OCI-M2 (cell line): ENCODE measurements at regions not wholly inside any gene's neighbourhood (a gene's known extent, or its start where the extent isn't known, plus 50 kb on each side); places are given as distances from the start of the nearest gene placed in this dataset.

Experiments
- DNase-seq: peaks from one replicate; lab custom pipeline; 2025; ENCODE audit not compliant: unreplicated experiment; lab: John Stamatoyannopoulos, UW

DNA sequence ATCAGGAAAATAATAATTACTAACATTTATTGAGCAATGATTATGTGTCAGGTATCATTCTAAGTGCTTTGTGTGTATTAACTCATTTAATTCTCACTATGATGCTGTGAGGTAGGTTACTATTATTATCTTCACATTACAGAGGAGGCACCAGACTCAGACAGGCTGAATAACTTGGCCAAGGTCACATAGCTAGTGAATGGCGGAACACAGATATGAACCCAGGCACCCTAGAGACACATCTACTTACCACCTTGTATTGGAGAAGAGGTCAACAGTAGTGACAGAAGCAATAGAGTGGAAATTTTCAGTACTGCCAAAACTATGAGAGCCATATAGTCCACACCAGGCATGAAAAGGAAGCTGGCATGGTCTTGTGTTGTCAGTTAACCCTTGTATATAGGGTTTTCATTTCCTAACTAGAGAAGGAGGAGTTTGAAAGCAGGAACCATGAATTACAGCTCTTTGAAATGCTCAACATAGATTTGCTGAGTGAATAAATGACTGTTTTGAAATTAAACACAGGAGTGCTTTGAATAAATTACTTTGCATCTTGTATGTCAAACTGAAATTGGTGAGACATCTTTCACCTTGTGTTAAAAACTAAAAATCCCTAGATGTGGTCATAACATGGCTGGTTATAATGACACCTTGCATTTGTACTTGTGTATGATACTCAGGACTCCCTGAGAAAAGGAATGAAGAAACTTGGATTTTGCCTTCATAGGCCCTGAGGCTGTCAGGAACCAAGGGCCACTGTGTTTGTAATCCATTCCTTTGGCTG is 71.8 kb downstream of the RTL9 start:
- DNase-seq = no peak

DNA sequence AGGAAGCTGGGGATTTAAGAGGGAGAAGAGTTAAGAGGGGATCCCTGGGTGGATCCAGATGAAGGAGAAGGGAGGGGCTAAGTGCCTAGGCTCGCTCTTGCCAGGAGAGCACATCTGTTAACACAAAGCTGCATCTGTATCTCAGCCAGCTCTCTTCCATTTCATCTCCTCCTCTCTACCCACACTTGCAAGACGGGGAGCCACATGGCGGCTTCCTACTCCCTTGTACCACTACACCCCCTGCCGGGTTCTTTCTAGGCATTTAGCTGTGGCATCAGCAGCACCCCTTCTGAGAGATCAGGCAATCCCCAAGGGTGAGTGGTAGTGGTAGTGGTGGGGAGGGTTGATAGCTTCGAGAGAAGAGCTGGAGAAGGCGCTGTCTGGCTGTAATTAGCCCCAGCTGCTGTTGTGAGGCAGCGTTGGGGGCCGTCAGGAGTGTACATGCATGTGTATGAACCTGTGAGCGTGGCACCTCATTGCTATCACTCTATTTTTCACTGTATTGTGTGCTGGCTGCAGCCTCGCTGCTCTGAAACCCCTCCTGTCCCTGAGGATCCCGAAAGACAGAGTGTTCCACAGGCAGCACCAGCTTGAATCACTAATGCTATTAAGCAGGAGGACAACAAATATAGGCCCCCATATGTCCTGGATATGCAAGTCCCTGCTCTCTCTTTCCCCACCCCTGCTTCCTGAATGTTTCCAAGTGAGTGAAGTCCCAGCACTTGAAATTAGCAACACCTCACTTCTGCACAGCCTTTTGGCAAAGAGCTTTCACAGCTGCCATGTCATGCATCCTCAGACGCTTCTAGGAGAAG is 73.7 kb downstream of the RTL9 start:
- DNase-seq = no peak

DNA sequence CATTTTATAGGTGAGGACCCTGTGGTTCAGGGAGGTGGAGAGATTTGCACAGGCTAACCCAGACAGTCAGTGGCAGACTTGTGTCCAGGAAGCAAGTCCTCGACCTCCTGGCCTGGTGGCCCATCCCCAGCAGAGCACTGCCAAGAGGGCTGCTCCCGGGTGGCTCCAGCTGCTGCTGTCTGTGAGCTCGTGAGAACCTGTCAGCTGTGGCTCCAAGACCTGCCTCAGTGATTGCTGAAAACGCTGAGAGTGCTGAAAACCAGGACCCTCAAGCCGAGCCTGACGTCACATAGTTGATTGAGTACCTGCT is 74.2 kb downstream of the RTL9 start:
- no peak for DNase-seq

DNA sequence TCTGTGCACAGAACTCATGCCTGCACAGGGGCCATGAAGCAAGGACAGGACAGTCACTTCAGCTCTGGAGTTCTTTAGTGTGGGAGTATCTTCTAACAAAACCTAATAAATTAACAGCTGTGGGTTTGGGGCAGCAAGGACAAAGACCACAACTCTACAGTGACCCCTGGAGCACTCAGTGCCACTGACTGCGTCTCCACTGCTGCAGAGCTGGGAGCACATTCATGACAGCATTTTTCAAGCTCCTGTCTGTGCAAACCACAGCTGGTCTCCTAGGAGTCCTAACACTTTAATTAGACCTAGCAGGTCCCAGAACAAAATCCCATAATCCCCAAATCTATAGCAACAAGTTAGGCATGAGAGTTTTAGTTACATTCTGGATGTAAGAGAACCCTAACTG is 76.5 kb downstream of the RTL9 start:
- DNase-seq = no peak

DNA sequence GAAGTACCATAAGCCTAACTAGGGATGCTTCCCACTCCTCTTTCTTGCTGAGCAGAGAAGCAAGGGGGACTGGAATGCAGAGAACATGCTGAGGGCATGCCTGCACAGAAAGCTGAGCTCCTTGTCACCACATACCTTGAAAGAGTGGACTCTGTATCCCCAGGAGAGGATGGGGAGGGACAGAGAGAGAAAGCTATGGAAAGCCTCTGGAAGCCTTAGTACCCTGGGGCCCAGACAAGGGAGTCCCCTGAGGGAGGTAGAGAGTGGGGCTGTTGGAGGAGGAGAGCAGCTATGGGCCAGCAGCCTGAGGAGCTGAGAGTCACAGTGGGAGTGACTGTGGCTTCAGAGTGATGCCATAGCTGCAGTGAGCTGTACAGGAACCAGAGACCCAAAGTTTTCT is 77.9 kb downstream of the RTL9 start:
- DNase-seq = no peak

DNA sequence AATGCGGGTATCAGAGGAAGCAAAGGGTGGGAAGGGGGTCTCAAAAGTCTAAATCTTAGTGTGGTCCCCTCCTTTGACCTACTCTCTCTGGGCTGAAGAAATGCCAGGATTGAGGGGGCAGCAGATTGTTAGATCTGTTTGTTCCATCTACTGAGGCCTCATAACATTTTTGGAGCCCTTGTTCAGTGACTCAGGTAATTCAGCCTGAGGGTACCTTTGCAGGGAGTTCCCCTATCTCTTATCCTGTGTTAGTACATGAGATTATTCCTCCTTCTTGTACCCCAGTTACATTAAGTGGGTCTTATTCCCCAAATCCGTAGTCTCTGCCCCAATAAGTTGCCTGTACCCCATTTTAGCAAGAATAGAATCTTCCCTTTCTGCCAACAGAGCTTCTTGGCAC is 79.0 kb downstream of the RTL9 start:
- no peak for DNase-seq

DNA sequence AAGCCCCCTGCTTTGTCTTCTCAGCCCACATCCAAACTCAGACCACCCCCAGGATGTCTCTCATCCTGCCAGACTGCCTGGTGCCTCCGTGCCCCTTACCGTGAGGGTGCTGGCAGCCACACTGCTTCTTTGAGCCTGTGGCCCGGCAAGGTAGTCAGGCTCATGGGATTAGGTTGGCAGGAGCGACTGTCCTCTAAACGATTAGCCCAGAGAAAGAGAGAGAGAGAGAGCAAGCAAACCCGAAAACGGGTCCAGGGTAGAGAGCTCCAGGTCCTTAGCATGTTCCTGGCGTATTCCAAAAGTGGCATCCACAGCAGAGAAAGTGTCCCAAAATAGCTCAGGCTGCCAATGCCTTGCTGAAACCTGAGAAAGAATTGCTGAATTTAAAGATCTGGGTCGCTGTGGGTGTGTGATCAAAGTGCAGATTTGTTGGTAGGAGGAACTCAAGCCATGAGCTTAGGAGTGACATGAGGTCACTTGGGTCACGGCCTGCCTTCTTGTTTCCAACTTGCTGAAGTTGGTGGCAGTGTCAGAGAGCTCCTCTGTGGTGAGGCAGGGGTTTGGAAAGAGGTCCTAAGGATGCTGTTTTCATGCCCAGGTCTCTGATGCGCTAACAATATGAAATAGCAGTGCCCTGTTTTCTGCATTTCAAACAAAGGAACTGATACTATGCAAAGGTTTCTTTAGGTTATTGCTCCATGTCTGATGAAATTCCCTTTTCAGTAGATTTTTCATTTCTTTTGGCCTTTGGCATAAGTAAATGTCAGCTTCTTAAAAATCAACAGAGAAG is 81.6 kb downstream of the RTL9 start:
- no peak for DNase-seq

DNA sequence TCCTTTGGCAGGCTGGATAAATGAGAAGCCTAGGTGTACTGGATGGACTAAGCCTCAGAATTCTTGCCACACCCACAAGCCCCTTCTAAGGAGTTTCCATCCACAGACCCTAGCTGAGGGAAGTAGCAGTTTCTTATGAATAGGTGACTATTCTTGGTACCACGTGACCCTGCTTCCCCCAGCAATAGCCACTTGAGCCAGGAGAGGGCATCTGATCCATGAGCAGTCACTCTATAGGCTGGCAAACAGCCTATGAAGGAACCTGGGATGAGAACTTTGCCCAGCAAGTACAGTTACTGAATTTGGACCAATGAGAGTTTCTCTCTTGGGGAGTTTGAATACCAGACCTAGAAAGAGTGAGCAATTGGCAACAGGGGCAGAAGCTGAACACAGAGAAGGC is 84.0 kb downstream of the RTL9 start:
- DNase-seq = no peak

DNA sequence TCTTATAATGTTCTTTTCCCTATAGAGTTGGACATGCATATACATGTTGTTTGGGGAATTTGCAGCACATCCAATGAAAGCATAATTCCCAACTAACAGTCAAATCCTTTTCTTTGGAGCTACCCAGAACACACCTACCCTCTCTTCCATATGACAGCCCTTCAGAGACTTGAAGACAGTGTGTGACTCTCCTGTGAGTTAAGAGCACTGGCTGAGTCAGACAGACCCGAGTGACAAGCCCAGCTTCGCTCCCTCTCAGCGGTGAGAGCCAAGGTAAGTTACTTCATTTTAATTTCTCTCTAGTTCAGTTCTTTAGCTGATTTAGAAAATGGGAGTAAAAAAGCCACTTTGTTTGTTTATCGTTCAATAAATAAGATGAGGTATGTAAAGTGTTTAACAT is 86.3 kb downstream of the RTL9 start:
- DNase-seq = no peak

DNA sequence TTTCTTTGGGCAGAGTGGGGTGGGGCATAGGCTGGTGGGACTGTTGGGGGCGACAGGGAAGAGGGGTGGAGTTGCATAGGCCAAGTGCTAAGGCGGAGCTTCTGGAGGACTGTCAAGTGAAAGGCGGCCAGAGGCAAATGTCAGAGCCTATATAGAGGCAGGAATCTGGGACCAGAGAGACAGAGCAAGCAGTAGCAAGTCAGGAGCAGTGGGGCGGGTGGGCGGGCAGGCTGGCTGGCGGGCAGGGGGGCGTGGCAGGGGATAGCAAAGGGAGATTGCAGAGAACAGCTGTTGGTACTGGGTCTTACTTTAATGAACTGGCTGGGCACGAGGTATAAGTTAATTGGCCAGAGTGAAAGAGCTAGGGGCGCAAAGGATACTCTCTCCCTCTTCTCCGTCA is 89.8 kb downstream of the RTL9 start:
- no peak for DNase-seq

DNA sequence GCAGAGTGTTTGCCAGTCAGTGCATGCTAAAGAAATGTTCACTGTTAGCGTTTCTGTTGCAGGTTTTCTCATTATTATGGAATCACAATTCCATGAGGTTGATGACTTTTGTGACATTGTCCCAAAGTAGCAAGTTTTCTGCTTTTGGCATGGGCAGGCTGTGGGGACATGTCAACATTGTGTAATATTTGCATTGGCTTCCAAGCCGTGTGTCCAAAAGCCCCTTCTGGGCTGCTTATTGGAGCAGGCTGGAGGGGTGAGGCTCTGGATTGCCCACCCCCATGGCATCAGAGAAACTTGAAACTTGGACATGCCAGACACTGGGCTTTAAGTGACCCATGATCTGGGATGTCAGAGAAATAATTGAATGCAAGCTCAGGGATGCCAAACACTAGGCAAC is 90.7 kb downstream of the RTL9 start:
- DNase-seq = no peak

DNA sequence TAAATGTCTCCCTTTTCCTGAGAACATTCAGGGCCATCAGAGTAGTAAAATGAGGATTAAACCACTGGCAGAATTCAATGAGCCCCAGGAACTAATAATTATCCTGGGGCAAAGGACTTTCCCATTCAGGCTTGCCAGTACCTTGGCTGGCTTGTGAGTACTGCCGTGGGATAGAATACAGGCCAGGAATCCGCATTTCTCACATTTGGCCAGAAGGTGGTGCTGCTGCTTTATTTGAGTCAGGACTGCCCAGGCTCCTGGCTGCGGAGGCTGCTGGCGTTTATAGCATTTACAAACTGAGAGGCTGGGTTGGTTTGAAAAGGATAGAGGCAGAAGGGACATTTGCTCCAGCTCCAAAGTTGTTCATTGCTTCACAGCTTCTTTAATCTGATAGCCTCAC is 91.4 kb downstream of the RTL9 start:
- peak; percentile 1 for DNase-seq

DNA sequence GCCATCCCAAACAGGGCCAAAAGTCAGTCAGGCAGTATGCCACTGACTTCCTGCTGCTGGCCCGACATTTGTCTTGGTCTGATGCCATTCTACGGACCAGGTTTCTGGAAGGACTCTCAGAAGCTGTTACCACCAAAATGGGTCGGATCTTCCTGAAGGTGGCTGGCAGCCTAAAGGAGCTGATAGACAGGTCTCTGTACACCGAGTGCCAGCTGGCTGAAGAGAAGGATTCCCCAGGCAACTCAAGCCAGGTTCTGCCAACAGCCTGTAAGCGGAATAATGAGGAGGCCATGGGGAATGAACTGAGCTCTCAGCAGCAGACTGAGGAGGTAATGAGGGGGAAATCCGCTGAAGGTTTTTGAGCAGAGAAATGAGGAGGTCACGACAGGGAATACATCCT is 95.7 kb downstream of the RTL9 start:
- DNase-seq = no peak

DNA sequence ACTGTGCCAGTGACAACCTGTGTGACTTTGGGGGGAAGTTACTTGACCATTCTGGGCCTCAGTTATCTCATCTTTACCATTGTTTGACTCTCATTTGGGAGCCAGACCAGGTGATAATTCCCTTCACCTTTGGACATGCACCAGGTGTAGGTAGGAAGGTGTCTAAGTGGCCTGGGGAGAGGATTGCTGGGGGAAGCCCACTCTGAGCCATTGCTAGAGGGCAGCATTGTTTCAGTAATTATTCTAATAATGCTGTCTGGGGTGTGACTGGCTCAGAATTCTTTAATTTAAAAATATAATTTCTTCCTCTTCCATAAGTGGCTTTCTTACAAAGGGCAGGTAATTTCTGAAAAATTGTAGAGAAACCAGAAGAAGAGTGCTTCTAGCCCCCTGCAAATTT is 104.3 kb downstream of the RTL9 start:
- DNase-seq = no peak

DNA sequence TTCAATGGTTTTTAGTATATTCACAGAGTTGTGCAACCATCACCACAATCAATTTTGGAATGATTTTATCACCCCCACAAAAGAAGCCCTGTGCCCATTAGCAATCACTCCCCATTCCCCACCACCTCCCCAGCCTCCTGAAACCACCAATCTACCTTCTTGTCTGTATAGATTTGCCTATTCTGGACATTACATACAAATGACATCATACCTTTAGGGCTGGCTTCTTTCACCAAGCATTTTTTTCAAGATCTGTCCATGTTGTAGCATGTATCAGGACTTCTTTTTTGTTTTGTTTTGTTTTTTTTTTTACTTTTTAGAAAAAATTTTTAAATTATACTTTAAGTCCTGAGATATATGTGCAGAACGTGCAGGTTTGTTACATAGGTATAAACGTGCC is 108.1 kb downstream of the RTL9 start:
- no peak for DNase-seq

DNA sequence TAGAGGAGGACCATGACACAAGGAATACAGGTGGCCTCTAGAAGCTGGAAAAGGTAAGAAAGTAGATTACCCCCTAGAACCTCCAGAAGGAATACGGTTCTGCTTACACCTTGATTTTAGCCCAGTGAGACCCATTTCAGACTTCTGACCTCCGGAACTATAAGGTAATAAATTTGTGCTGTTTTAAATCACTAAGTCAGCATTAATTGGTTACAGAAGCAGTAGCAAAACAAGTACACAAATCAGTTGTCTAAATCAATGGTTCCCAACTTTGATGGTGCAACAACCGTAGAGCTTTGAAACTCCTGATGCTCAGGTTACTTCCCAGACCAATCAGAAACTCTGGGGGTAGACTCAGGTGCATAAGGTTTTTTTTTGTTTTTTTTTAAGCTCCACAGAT is 113.6 kb downstream of the RTL9 start:
- DNase-seq = no peak

DNA sequence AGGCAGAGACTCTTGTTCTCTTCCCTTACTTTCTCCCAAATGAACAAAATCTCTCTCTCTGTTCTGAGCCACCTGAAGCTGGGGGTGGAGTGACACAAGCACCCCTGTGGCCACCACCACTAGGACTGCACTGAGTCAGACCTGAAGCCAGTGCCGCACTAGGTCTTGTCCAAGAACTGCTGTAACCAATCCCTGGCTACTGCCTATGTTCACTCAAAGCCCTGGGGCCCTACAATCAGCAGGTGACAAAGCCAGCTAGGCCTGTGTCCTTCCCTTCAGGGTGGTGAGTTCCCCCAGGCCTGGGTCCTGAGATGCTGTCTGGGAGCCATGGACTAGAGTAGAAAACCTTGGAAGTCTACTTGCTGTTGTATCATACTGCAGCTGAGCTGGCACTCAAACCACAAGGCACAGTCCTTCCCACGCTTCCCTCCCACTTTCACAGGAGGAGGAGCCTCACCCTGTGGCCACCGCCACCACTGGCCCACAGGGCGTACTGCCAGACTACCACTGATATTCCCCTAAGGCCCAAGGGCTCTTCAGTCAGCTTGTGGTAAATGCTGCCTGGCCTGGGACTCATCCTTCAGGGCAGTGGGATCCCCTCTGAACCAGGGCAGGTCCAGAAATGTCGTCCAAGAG is 119.1 kb downstream of the RTL9 start:
- DNase-seq = no peak

DNA sequence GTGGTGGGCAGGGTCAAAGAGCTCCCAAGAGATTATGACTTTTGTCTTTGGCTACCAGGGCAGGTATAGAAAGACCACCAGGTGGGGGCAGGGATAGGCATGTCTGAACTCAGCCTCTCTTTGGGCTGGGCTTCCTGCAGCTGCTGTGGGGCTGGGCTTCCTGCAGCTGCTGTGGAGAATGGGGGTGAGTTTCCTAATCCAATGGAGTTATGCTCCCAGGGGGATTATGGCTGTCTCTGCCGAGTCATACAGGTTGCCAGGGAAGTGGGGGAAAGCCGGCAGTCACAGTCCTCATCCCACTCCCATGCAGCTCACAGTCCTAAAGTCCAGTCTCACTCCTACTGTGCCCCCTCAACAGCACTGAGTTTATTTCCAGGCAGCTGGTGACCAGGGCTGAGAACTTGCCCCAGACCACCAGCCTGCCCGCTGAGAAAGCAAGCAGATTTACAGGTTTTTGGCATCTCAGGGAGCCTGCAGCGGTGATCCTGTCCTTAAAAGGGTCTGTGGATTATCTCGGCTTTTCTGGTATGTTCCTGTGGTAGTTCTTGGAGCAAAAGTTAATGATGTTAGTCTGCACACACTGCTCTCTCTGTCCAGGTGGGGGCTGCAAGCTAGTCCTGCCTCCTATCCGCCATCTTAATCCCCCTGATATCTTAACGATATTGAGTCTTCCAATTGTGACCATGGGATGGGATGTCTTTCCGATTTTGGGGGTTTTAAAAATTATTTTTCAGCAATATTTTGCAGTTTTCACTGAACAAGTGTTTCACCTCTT is 133.4 kb downstream of the RTL9 start:
- DNase-seq = no peak

DNA sequence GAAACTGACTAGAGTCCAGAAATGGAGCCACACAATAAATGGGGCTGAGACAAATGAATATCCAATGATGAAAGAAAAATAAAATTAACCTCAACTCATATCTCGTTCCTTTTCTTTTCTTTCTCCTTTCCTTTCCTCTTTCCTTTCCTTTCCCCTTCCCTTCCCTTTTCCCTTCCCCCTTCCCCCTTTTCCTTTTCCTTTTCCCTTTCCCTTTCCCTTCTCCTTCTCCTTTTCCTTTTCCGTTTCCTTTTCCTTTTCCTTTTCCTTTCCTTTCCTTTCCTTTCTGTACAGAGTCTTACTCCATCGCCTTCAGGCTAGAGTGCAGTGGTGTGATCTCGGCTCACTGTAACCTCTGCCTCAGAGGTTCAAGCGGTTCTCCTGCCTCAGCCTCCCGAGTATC is 146.3 kb downstream of the RTL9 start:
- no peak for DNase-seq

DNA sequence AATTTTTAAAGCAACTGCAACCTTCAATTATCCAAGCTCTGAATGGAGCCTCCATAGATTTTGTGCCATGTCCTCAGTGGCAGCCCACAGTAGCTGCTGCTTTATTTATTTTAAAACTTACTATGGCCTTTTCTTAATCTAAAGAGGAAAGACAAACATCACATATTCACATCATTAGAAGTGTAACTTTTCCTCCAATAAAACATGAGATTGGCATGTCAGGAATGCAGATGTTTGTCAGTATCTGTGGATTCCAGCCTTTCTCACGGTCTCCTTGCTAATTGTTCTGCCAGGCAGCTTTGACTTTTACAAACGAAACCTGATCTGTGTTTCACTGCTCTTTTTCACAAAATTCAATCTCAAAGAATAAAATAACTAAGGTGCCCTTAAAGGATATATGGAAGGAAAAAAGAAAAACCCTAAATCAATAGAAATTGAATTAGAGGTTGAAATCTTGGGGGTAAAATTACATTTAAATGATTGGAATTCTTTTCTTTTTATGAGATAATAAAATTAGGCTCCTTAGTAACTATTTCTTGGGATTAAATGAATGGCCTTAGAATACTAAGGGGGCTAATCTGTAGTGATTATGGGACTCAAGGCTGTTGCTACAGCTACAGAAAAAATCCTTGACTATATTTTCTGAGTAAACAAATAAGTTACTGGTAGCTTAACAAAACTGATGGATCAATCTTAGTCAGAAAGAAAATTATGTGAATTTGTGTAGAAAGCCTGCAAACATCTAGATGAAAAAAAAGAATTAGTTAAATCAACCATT is 151.3 kb downstream of the RTL9 start:
- no peak for DNase-seq
